Prostate gland (tissue), 2 donors: ENCODE measurements at regions not wholly inside any gene's neighbourhood (a gene's known extent, or its start where the extent isn't known, plus 50 kb on each side); places are given as distances from the start of the nearest gene placed in this dataset.
"Not testable (repeated sequence)": the region's sequence is repeated elsewhere in the genome, so short reads cannot be mapped to it uniquely, and the experiment has no call there.

Experiments
- DNase-seq: peaks from one replicate; pipeline ENCODE4 v3.0.0-alpha.2; 2019; ENCODE audit warnings: low spot score
- H3K27ac ChIP-seq, 2 donors: fragments of 200-600 bp; sonication (generic); 2 replicates each; pipeline ENCODE4 v1.5.1; 2017 to 2019
- H3K27me3 ChIP-seq: fragments of 200-600 bp; sonication (generic); replicated peaks from 2 replicates; pipeline ENCODE4 v1.5.1; 2019; ENCODE audit not compliant: insufficient read depth
- H3K36me3 ChIP-seq, 2 donors: fragments of 200-600 bp; sonication (generic); 1 replicate in 1 of 2; 2 replicates in 1 of 2; pipeline versions ENCODE4 v1.5.1 to v1.8.1; 2017 to 2019
- H3K4me1 ChIP-seq: fragments of 200-600 bp; sonication (generic); replicated peaks from 2 replicates; pipeline ENCODE4 v1.5.1; 2019
- H3K4me3 ChIP-seq, 2 donors: fragments of 200-600 bp; sonication (generic); 2 replicates each; pipeline ENCODE4 v1.5.1; 2017 to 2019
- H3K9me3 ChIP-seq: fragments of 200-600 bp; sonication (generic); 2 replicates; pipeline ENCODE4 v1.5.1; 2017
- CTCF ChIP-seq, 4 experiments: fragments of 200-600 bp in 2 of 4; fragments of 450-650 bp in 2 of 4; sonication (generic) in 2 of 4; IDR thresholded peaks; 1 replicate in 3 of 4; 2 replicates in 1 of 4; pipeline ENCODE4 v1.5.1; 2016 to 2019; ENCODE audit warnings: antibody characterized with exemption in 4 of 4, mild to moderate bottlenecking in 2 of 4, moderate library complexity in 2 of 4
- POLR2A ChIP-seq: fragments of 450-650 bp; IDR thresholded peaks from one replicate; pipeline ENCODE4 v1.6.1; 2016; ENCODE audit warnings: antibody characterized with exemption, mild to moderate bottlenecking
- POLR2AphosphoS5 ChIP-seq: sonication (generic); formaldehyde crosslinking; IDR thresholded peaks from one replicate; pipeline ENCODE4 v1.6.1; 2017; ENCODE audit warnings: antibody characterized with exemption
- WGBS: methylation state at CpG from one replicate; pipeline ENCODE4 v1.1.5; 2018; 5-methylcytosine and 5-hydroxymethylcytosine counted together
- intact Hi-C: fragments of 100-400 bp; cut with DNase I; formaldehyde crosslinking; loops from one replicate; pipeline ENCODE4 v1.14.2; 2022

- WGBS = 89% methylated on average over 5 of the region's 7 CpGs
- H3K9me3 ChIP-seq = no peaks in the 10 kb centered on the region
- H3K4me3 ChIP-seq = no peak overlapping the region
- peaks cover 8% of the 10 kb centered on the region for H3K27me3 ChIP-seq
- H3K4me1 ChIP-seq = no peaks in the 10 kb centered on the region
- intact Hi-C loops = no loop called here
- H3K36me3 ChIP-seq = no peaks in the 10 kb centered on the region
- H3K27ac ChIP-seq = no peak overlapping the region
- no peak for DNase-seq
- no peak for TF ChIP-seq CTCF (IDR thresholded peaks at IDR 0.05)
- TF ChIP-seq POLR2A = no peak
These were observed 53.5 kb downstream of the FOXD2 start for GRCh38 chr1:47491341-47491753.

- Histone ChIP-seq H3K36me3 (no peaks in the 10 kb centered on the region), H3K27ac (no peak overlapping the region), H3K9me3 (no peaks in the 10 kb centered on the region), H3K4me3 (no peak overlapping the region), H3K4me1 (no peaks in the 10 kb centered on the region), H3K27me3 (peaks cover 8% of the 10 kb centered on the region)
- TF ChIP-seq POLR2AphosphoS5 = no peak
- no peak for TF ChIP-seq POLR2A
- no peak for TF ChIP-seq CTCF (IDR thresholded peaks at IDR 0.05)
- 41% methylated on average over 8 of the region's 8 CpGs for WGBS
- DNase-seq = no peak
- intact Hi-C loops = no loop called here
These were observed 57.4 kb downstream of the FOXD2 start for GRCh38 chr1:47495176-47495713.

- TF ChIP-seq CTCF (IDR thresholded peaks at IDR 0.05) (no peak), POLR2A (no peak), POLR2AphosphoS5 (no peak)
- H3K36me3 ChIP-seq = no peaks in the 10 kb centered on the region
- WGBS = 62% methylated on average over 3 of the region's 3 CpGs
- no peak overlapping the region for H3K4me3 ChIP-seq
- H3K27ac ChIP-seq = no peak overlapping the region
- intact Hi-C loops = no loop called here
- H3K9me3 ChIP-seq = no peaks in the 10 kb centered on the region
- no peaks in the 10 kb centered on the region for H3K4me1 ChIP-seq
- no peak for DNase-seq
- H3K27me3 ChIP-seq = peaks cover under 1% of the 10 kb centered on the region
These were observed 60.7 kb downstream of the FOXD2 start for GRCh38 chr1:47498551-47498950.

- intact Hi-C loops = loop anchor here (10.0 kb wide), 1 partner anchor 56 kb away; no protein-coding TSS in a partner anchor
- no peak overlapping the region for H3K27ac ChIP-seq
- H3K4me1 ChIP-seq = no peaks in the 10 kb centered on the region
- no peaks in the 10 kb centered on the region for H3K9me3 ChIP-seq
- H3K36me3 ChIP-seq = no peaks in the 10 kb centered on the region
- H3K4me3 ChIP-seq = no peak overlapping the region
- no peaks in the 10 kb centered on the region for H3K27me3 ChIP-seq
- no peak for TF ChIP-seq POLR2AphosphoS5
- TF ChIP-seq POLR2A = no peak
- TF ChIP-seq CTCF (IDR thresholded peaks at IDR 0.05) = no peak
- no peak for DNase-seq
- WGBS = 96% methylated on average over 5 of the region's 5 CpGs
These were observed 63.2 kb downstream of the FOXD2 start for GRCh38 chr1:47501069-47501468.

- intact Hi-C loops = loop anchor here (10.0 kb wide), 1 partner anchor 58 kb away; no protein-coding TSS in a partner anchor
- WGBS = 84% methylated on average over 11 of the region's 12 CpGs
- Histone ChIP-seq H3K4me1 (no peaks in the 10 kb centered on the region), H3K27ac (no peak overlapping the region), H3K4me3 (no peak overlapping the region), H3K36me3 (no peaks in the 10 kb centered on the region), H3K27me3 (no peaks in the 10 kb centered on the region), H3K9me3 (no peaks in the 10 kb centered on the region)
- TF ChIP-seq POLR2AphosphoS5 = no peak
- TF ChIP-seq CTCF (IDR thresholded peaks at IDR 0.05) = no peak
- no peak for TF ChIP-seq POLR2A
- DNase-seq = no peak
These were observed 65.0 kb downstream of the FOXD2 start for GRCh38 chr1:47502746-47503370.

- not testable (repeated sequence) for H3K4me1 ChIP-seq, H3K9me3 ChIP-seq, H3K27ac ChIP-seq, H3K4me3 ChIP-seq, H3K36me3 ChIP-seq, DNase-seq, H3K27me3 ChIP-seq
- 96% methylated on average over 1 of the region's 4 CpGs for WGBS
- intact Hi-C loops = loop anchor here (5.0 to 10.0 kb wide), 2 partner anchors 60 to 197 kb away; no protein-coding TSS in a partner anchor
These were observed 67.0 kb downstream of the FOXD2 start for GRCh38 chr1:47504840-47505239.
